ENCODE measurements at regions not wholly inside any gene's neighbourhood (a gene's known extent, or its start where the extent isn't known, plus 50 kb on each side); places are given as distances from the start of the nearest gene placed in this dataset.

GRCh38 chr16:86319585-86320236 is 190.6 kb upstream of the FOXF1 start:
- ATAC-seq (no peak), DNase-seq (no peak)

GRCh38 chr16:86320237-86320595 is 190.1 kb upstream of the FOXF1 start:
- no peak for ATAC-seq
- DNase-seq: no peak

DNA sequence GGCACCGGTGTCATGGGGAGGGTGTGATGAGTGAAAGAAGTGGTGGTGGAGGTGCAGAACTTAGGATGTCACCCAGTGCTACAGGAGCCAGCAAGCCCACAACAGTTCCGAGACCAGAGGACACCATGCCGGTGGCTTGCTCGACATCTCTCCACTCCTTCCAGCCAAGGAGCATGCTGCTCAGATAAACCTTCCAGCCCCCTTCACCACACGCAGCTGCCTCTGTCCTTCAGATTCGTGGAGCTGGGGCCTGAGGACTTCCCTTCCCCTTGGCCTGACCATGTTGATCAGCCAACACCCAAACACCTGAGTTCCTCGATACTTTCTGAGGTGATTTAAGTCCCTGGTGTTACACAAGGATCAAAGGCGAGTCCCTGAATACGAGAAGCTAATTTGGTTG is 188.8 kb upstream of the FOXF1 start:
- ATAC-seq: no peak
- no peak for DNase-seq

DNA sequence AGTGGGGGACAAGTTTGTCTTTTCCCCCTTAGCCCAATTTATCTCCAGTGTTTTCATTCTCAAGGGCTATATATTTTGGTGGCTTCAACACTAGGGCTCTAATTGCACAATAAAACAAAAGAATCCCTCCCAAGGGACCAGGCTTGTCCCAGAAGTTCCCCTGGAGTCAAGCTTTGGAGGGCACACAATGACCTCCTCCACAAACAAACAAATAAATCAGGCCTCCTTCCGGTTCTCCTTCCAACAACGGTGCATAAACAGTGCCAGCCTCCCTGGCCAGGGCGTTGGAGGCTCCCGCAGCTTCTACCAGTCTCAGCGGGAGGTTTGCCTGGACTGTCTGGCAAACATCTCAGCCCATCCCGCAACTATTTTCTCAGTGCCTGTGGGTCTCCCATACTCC is 188.0 kb upstream of the FOXF1 start:
- DNase-seq: no peak
- ATAC-seq: no peak

DNA sequence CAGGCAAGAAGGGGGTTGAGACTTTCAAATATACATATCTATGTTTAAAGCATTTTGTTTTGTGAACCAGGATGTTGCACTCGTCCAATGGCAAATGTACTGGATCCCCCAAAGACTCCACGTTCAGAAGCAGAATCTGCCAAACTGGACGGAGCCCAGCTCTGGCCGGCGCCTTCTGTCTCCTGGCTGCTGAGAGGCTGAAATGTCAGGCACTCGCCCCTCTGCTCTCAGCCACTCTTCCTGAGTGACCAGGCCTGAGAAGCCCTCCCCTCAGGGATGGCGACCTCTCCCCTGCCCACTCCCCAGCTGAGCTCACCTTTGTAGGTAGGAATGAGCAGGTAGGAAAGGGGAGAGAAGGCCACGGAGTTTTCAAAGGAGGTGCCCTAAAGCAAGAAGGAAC is 187.5 kb upstream of the FOXF1 start:
- ATAC-seq (no peak), DNase-seq (no peak)

DNA sequence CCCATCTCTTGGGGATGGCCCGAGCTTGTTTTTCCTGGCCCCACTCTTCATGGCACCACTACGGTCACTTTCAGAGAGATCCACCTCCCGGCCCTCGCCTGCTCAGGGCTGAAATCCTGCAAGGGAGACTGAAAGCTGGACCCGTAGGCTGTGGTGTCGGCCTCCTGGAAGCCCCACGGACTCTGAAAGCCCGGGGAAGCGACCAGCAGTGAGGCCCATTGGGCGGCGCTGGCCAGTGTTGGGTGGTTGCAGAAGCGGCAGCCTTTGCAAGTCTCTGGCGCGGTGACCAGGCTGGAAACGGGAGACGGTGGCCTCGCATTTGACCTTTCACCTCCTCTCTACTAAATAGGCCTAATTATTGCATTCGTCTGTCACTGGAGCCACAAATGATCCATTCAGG is 186.0 kb upstream of the FOXF1 start:
- DNase-seq (no peak), ATAC-seq (no peak)

GRCh38 chr16:86325360-86325759 is 185.0 kb upstream of the FOXF1 start:
- ATAC-seq: no peak
- no peak for DNase-seq

DNA sequence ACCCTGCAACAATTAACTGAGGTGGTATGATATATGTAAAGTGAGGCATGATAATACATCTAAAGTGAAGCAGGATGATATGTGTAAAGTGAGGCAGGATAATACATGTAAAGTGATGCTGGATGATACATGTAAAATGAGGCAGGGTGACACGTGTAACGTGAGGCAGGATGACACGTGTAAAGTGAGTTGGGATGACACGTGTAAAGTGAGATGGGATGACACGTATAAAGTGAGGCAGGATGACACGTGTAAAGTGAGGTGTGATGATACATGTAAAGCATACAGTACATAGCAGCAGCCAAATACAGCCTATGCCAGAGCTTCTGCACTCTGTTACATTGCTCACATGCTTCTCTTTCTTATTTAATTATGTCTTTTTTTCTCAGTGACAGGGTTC is 184.4 kb upstream of the FOXF1 start:
- no peak for DNase-seq
- no peak for ATAC-seq

- ATAC-seq (no peak), DNase-seq (no peak)
Observed at GRCh38 chr16:86327321-86327720, 183.0 kb upstream of the FOXF1 start.

GRCh38 chr16:86330906-86331305 is 179.4 kb upstream of the FOXF1 start:
- ATAC-seq: no peak
- DNase-seq: no peak

GRCh38 chr16:86334079-86334635 is 176.2 kb upstream of the FOXF1 start:
- DNase-seq (no peak), ATAC-seq (no peak)

DNA sequence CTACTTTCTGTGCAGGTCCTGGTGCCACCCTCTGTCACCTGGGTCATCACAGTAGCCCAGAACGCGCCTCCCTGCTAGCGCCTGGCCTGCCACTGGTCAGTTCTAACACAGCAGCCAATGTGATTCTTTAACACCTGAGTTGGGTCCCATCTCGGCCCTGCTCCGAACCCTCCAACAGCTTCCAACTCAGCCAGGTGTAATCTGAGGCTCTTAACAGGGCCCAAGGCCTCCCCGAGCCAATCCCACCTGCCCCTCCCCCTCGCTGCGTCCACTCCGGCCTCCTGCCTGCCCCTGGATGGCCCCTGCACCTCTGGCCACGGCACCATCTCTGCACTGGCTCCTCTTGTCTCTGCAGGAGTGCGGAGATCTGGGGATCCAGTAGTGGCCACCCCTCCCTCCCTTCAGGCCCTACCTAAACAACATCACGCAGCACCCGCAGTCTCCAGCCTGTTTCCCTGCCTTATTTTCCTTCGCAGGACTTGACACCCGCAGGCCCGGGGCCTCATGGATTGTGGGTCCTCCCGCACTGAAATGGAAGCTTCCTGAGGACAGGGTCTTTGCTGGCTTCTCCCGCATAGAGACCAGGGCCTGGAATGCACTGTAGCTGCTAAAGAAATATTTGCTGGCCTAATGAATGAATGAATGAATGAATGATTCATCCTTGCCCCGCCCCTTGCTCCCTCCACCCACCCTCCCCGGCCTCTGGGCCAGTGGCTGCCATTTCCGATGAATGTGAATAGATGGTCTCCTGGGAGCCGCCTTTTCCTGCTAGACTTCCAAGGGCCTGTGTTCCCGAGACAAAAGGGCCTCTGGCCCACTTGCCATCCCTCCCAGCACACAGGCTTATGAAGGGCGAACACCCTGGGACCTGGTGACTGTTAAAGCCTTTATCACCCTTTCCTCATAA is 174.8 kb upstream of the FOXF1 start:
- ATAC-seq (no peak), DNase-seq (no peak)

- no peak for DNase-seq
- no peak for ATAC-seq
Observed at GRCh38 chr16:86337138-86337537, 173.2 kb upstream of the FOXF1 start.

DNA sequence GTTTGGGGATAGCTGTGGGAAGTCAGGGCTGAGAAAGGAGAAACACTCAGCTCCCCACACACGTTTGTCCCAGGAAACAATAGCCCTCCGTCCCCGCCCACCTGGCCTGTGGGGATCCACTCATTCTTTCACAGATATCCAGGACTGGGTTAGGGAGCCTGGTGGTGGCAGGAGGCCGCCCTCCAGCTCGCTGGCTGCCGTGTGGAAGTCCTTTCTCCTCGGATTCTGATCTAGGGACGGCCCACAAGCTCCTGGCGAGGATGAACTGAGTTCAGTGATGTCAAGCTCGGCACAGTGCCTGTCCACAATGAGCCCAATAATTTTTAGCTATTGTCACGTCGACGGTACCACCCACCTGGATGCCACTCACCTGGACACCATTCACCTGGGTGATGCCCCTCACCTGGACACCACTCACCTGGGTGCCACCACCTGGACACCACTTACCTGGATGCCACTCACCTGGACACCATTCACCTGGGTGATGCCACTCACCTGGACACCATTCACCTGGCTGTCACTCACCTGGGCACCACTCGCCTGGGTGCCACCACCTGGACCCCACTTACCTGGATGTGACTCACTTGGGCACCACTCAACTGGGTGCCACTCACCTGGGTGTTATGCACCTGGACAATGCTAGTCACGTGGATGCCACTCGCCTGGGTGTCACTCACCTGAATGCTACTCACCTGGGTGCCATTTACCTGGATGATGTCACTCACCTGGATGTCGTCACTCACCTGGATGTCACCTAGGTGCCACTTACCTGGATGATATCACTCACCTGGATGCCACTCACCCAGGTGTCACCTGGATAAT is 172.5 kb upstream of the FOXF1 start:
- DNase-seq (no peak), ATAC-seq (no peak)

DNA sequence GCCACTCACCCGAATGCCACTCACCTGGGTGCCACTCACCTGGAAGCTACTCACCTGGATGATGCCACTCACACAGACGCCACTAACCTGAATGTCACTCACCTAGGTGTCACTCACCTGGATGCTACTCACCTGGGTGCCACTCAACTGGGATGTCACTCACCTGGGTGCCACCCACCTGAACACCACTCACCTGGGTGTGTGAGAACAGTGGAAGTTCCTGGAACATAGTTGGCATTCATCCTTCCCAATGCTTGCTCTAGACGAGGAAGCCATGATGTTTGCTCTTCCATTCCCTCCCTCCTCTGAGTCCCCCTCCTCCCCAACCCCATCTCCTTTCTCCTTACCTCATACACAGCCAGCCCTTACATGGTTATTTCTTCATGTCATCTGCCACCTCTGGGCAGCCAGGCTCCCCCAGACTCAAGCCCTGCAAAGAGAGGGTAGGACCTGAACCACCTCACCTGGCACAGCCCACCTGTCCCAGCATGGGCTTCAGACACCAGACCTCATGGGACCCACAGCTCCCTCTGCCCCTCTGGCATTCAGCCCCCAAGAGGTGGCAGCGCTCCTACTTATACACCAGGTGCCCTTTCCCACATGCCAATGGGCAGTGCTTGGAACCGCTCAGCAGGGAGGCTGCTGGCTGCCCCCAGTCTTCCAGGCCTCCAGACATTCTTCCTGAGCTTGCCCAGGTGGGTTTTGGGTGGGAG is 171.8 kb upstream of the FOXF1 start:
- DNase-seq (no peak), ATAC-seq (no peak)

DNA sequence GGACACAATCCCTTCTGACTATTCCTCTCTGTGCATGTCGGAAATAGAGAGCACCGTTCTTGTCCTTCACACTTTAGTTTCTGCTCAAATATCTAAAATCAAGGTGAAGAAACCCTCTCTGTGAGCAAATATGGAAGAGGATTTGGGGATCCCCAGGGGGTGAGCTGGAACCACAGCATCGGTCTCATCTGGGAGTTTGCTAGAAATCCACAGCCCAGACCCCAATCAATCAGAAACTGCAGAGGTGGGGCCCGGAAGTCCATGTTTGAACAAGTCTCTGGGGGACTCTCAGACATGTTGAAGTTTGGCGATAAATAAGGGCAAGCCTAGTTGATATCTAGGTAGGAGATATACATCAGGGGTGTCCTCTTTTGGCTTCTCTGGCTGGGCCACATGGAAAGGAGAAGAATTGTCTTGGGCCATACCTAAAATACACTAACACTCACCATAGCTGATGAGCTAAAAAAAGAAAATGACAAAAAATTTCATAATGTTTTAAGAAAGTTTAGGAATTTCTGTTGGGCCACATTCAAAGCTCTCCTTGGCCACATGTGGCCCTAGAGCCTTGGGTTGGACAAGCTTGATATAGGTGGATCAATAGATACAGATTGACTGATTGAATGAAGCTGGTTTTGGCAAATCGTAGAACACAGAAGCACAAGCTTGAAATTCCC is 168.0 kb upstream of the FOXF1 start:
- DNase-seq: no peak
- ATAC-seq: no peak

GRCh38 chr16:86343027-86343795 is 167.1 kb upstream of the FOXF1 start:
- no peak for ATAC-seq
- DNase-seq: no peak

- DNase-seq: no peak
- ATAC-seq: no peak
Observed at GRCh38 chr16:86343796-86344585, 166.3 kb upstream of the FOXF1 start.

DNA sequence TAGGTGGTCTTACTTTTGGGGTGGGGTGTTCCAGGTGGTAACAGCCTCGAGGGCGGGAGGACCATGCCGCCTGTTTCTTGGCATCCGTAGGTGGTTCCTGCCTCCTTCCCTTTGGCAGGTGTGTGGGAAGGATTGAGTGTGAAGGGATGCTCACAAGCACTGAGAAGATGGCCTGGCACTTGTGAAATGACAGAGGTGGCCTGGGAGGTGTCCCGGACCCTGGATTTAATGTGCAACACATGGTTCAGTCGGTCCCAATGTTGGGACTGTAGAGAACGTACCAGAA is 165.8 kb upstream of the FOXF1 start:
- ATAC-seq (no peak), DNase-seq (no peak)

- DNase-seq (no peak), ATAC-seq (no peak)
Observed at GRCh38 chr16:86344881-86345280, 165.4 kb upstream of the FOXF1 start.
